Stimulated activated naive CD4-positive, alpha-beta T cell treated with Interleukin-2 at 50 U/mL for 16 hours (primary cell): ENCODE measurements at regions not wholly inside any gene's neighbourhood (a gene's known extent, or its start where the extent isn't known, plus 50 kb on each side); places are given as distances from the start of the nearest gene placed in this dataset.
"Not testable (repeated sequence)": the region's sequence is repeated elsewhere in the genome, so short reads cannot be mapped to it uniquely, and the experiment has no call there.

Source experiments
- DNase-seq: peaks from one replicate; lab custom pipeline; 2025; lab: John Stamatoyannopoulos, UW

GRCh38 chr12:93979189-93979588 is 169.2 kb upstream of the PLXNC1 start:
- no peak for DNase-seq

- DNase-seq = no peak
Observed at GRCh38 chr12:93980711-93981110, 167.7 kb upstream of the PLXNC1 start.

- no peak for DNase-seq
Observed at GRCh38 chr12:93981411-93981810, 167.0 kb upstream of the PLXNC1 start.

DNA sequence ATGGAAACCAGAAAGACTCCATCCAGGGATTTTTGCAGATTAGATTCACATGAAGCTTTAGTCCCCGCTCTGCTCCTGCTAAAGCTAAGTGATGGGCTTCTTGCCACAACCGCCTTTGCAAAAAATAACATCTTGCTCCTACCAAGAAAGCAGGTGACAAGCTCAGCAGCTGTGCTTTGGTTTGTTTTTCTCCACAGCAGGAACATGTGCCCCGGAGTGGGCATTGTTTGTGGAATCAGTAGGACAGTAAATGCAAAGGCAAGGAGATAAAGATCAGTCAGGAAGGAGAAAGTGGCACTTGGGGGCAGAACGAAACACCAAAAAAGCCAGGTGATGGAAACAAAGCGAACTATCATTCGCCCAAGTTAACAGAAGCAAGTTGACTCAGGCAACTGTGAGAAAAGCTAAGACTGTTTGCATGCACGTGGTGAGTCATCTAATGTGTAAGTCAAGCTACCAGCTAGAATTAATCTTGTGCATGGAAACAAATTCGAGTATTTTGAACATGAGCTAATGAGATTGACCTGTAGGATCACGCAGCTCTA is 165.5 kb upstream of the PLXNC1 start:
- no peak for DNase-seq

GRCh38 chr12:93984005-93984404 is 164.4 kb upstream of the PLXNC1 start:
- no peak for DNase-seq

DNA sequence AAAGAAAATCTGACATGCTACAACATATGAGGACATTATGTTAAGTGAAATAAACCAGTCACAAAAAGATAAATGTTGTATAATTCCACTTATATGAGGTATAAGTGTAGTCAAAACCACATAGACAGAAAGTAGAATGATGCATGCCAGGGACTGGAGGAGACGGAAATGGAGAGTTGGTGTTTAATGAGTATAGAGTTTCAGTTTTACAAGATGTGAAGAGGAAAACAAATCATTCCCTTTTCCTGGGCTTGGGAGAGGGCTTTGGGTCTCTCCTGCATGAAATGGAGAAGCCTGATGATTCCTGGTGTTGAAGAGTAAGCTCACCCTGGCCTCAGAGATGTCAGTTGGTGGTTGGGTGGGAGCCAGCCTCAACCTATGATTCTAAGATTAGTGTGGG is 158.4 kb upstream of the PLXNC1 start:
- DNase-seq = no peak

DNA sequence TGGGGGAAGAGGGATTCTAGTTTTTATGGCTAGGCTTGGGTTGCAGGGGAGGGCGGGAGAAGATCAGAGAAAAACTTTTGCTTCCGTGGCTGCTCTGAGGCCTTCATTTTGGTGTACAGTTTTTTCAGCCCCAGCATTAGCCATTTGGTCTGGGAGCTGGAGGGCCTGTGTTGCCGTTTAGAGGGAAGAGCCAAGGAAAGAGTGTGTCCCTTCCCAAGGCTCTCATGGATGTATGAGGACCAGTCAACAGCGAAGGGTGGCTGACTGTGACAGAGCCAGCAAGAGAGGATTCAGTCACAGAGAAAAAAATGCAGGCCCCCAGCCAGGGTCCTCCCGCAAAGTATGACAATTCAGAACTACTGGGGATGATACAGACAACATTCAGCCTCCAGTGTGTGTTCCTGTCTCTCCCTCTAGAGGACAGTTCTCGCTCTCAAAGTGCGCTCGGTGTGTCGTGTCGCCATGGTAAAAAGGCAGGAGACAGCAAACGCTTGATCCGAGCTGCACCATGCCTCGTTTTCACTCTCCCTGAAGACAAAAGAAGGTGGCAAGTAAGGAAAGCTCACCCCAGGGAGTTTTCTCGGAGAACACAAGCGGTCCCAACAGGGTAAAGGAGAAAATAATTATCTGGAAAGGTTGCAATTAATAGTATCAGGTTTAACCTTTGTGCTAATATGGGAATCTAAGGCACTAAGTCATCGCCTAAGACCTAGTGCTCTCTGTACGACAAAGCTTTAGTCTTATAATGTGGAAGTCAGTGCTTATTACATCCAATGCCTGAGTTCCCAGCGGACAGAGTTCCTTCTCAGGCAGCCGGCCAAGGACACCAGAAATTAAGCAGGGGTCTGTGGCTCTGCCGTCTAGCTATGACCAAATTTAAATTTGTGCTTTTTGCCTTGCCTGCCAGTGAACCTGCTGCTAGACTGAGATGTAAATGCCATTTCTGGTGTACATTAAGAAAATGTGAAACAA is 157.3 kb upstream of the PLXNC1 start:
- no peak for DNase-seq

DNA sequence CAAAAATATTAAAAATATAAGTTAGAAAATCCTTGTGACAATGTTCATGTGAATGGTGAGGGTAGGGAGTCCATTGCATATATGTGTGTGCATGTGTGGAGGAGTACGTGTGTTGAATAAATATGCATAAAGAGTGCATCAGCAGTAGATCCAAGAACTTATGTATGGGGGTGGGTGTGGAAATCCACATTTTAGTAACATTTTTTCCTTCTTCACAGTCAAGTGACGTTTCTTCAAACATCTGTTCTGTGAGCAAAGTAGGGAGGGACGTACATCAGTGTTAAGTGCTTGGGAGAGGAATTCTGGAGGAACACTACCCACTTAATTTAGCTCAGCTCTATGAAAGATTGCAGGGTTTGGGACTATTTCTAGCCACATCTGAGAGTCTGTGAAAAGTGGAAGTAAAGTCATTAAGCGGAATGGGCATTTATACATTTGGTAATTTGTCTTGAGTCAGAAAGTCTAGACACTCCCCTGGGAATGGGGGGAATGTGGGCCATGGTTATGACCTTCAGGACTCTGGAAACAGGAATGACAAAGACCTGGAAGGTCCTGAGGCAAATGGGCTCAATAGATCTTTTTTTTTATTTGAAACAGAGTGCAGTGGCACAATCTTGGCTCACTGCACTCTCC is 156.4 kb upstream of the PLXNC1 start:
- no peak for DNase-seq

DNA sequence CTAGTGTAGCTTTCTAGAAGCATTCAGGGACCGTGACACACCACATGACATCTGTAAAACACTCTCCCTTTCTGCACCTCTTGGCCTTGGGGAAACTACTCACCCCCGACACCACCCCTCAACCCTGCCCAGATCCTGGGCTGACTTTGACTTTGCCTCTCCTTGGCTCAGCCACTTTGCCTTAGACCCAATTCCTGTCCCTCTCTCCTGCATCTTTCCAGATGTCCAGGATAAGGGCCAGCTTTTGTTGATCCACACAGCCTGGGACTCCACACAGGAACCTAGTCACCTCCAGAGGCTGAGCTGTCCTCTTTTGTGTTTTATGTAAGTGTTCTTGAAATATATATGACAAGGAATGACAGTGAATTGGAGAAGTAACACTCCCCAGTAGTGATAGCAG is 153.7 kb upstream of the PLXNC1 start:
- no peak for DNase-seq

- DNase-seq = no peak
Observed at GRCh38 chr12:93996321-93996720, 152.1 kb upstream of the PLXNC1 start.

DNA sequence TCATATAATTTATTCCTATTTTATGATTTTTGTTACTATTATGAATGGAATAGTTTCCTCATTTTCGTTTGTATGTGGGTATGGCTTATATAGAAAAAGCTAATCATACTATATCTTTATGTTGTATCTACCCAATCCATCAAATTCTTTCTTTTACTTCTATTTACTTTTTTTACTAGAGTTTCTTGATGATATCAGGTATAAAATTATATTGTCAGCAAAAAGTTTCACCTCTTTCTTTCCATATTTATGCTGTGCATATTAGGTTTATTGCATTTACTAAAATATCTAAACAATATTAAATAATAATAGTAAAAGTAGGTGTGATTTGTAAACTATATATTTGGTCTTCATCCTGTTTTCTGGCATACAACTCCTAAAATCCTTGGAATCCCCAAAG is 146.7 kb upstream of the PLXNC1 start:
- no peak for DNase-seq

DNA sequence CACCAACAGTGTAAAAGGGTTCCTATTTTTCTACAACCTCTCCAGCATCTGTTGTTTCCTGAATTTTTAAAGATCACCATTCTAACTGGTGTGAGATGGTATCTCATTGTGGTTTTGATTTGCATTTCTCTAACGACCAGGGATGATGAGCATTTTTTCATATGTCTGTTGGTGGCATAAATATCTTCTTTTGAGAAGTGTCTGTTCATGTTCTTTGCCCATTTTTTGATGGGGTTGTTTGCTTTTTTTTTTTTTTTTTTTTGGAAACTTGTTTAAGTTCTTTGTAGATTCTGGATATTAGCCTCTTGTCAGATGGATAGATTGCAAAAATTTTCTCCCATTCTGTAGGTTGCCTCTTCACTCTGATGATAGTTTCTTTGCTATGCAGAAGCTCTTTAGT is 145.5 kb upstream of the PLXNC1 start:
- not testable (repeated sequence) for DNase-seq

DNA sequence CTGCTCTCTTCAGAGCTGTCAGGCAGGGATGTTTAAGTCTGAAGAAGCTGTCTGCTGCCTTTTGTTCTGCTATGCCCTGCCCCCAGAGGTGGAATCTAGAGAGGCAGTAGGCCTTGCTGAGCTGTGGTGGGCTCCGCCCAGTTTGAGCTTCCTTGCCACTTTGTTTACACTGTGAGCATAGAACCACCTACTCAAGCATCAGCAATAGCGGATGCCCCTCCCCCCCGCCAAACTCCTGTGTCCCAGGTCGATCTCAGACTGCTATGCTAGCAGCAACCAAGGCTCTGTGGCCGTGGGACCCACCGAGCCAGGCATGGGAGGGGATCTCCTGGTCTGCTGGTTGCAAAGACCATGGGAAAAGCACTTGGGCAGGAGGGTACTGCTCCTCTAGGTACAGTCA is 140.5 kb upstream of the PLXNC1 start:
- DNase-seq = peak; percentile 6

DNA sequence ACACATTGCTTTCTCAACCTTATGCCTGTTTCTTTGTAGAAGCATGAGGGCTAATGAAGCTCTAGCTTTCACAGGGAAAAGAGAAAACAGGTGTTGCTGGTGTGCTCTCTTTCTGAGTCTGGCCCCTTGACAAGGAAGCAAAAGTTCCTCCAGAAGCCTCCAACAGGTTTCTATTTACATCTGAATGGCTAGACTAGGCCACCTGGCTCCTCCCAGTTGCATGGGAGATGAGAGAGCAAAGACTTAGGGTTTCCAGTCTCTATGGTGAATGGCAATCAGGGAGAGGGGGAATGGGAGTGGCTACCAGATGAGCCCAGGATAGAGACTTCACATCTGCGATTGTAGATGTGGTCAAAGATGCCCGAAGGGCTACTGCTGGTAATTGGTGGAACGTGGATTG is 138.1 kb upstream of the PLXNC1 start:
- no peak for DNase-seq

- no peak for DNase-seq
Observed at GRCh38 chr12:94012071-94012470, 136.3 kb upstream of the PLXNC1 start.

DNA sequence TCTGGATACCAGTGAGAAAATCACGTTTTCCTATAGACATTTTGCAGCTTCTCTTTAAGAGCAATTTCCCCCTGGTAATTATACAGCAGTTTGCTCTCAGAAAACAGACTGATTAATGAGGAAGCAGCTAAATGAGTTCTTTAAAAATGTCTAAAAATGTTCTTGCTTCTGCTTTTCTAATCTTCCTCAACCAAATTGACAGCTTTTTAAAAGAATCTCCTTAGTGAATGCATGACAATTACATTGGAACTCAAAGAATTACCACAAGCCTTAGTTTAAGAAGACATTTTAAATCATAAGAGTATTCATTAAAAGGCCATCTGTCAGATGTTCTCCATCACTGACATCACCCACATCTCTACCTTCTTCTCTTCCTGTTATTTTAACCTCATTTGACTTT is 135.8 kb upstream of the PLXNC1 start:
- DNase-seq = no peak

- not testable (repeated sequence) for DNase-seq
Observed at GRCh38 chr12:94017247-94017646, 131.1 kb upstream of the PLXNC1 start.

GRCh38 chr12:94020335-94020734 is 128.0 kb upstream of the PLXNC1 start:
- no peak for DNase-seq

DNA sequence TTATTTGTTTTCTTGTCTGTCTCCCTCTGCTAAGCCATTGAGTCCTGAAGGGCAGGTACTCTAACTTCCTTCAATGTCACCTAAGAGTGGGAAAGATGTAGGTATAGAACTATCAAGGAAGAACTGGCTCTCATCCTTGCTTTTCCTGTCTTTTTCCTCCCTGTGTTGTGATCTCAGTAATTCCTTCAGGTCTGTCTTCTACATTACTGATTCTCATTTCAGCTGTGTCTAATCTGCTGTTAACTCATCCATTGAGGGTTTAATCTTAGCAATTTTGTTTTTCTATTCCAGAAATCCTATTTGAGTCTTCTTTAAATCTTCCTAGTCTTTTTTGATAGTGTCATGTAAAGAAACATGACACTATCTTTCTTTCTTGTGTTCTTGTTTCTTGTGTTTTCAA is 124.5 kb upstream of the PLXNC1 start:
- no peak for DNase-seq

GRCh38 chr12:94025068-94025467 is 123.3 kb upstream of the PLXNC1 start:
- no peak for DNase-seq

DNA sequence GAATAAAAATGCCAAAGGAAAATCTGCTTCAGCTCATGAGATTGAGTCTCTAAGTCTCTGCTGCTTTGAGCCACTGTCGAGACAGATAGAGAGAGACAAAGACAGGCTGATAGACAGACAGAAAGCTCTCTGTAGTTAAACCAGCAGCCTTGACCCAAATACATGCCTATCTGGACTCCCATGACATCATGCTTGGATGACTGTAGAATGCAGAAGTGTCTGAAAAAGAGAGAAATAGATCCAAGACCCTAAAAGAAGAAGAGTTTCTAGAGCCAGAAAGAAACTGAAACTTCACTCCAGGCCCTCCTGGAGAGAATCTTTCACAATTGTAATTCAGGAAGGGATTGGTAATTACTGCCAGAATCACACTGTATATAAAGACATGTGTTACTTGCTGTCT is 122.6 kb upstream of the PLXNC1 start:
- no peak for DNase-seq

DNA sequence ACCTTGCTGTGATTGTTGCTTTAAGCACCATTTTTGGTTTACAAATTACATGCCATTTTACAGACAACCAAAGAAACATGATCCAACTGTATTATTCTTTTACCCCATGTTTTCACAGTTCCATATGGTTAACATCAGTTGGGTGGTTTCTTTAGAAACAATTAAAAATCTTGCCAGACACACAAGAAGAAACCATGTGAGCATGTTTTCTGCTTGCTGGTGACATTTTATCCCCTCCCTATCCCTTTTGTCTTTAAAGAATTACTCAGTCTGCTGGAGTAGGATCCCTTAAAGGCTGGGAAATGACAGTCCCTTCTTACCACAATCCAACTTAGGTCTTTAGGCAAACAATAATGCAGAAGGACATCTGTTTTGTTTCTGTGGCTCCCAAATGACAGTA is 121.8 kb upstream of the PLXNC1 start:
- no peak for DNase-seq

GRCh38 chr12:94027561-94027960 is 120.8 kb upstream of the PLXNC1 start:
- DNase-seq = no peak
